IPS DF 19.7 (cell line): ENCODE measurements at regions not wholly inside any gene's neighbourhood (a gene's known extent, or its start where the extent isn't known, plus 50 kb on each side); places are given as distances from the start of the nearest gene placed in this dataset.
"Not testable (repeated sequence)": the region's sequence is repeated elsewhere in the genome, so short reads cannot be mapped to it uniquely, and the experiment has no call there.

ENCODE experiments used
- DNase-seq: peaks from one replicate; pipeline ENCODE4 v3.0.0-alpha.2; 2013; ENCODE audit warnings: low read depth, low spot score

DNA sequence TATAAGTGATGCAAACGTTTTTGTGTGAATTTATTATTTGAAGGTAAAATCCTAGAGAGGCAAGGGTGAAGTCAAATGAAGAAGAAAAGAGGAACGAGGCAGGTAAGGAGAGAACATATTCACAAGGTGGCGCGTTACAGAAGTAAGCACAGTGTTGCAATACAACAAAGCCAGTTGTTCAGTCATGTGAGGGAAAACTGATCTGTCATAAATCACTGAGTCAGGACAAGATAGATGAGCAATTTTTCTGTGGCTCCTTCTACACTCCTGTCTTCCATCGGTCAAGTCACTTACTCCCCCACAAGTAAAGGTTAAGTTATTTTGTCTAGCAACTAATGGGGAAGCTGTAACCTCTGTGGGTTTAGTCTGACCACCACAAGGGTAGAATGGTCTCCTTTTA is 203.0 kb upstream of the GK2 start:
- no peak for DNase-seq

DNA sequence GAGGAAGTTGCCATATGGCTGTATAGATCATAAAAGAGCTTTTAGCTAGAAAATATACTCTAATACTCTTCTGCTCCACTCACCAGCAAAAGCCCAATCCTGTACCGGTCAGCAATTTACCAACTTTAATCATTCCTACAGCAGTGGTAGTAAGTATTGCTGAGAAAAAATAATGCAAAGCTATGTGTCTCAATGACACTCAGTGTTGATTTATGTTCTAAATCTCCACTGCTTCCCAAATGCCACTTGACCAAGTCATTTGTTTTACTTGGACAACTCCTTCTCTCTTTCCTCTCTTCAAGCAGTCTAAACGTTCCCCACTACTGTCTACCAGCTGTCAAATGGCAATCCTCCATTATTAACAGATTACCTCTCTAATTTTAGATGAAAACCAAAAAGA is 201.8 kb upstream of the GK2 start:
- DNase-seq, result no peak

DNA sequence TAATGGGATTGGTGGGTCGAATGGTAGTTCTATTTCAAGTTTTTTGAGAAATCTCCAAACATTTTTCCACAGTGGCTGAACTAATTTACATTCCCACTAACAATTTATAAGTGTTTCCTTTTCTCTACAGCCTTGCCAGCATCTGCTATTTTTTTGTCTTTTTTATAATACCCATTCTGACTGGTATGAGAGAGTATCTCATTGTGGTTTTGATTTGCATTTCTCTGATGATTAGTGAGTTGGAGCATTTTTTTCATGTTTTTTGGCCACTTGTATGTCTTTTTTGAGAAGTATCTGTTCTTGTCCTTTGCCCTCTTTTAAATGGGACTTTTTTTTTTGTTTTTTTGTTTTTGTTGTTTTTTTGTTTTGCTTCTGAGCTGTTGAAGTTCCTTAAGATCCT is 200.0 kb upstream of the GK2 start:
- DNase-seq, result no peak

DNA sequence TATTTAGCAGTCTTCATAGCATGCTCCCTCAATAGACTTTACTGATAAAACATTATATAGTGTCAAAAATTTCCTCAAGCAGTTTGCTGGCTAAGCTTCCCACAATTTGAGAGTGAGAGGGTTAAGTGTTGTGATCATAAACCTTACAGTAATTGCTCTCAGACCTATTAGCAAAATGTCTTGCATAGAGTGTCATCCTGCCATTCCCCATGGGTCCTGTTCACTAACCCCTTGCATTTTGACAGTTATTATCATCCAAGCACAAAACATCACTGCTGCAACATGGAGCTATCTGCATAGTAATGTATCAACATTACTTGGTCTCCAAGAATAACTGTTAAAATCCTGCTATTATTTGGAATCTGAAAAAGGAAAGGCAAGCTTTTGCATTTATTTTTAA is 196.1 kb upstream of the GK2 start:
- DNase-seq, result no peak

DNA sequence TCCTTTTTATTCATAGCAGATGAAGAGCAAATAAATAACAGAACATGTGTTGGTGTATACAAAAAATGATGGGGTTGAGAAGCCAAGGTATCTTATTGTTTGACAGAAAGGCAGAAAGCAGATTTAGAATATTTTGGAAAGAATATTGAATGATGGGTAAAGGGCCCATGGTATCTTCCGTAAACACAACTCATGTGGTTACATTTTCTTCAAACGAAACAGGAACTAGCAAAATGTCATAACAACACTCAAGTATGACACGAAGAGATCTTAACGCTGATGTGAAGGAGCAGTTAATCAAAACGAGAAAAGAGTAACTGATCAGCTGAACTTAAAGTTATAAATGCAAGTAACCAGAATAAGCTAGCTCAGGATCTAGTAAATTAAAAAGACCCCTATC is 195.7 kb upstream of the GK2 start:
- no peak for DNase-seq

DNA sequence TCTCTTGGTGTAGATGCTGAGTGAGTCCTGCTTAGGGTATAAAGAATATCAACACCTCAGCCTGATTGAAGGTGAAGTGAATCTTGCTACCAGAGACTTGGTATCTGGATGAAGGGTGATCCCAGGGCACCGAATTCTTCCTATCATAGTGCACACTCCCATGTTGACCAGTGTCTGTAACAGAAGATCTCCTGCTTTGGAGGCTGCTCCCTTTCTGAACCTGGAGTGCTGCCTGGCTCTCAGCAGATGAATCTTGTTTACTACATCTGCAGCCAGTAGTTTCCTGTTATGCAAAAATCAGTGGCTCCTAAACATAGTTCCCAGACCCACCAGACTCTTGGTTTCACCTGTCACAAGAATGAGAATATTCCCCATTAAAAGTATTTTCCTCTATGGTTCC is 191.7 kb upstream of the GK2 start:
- no peak for DNase-seq

DNA sequence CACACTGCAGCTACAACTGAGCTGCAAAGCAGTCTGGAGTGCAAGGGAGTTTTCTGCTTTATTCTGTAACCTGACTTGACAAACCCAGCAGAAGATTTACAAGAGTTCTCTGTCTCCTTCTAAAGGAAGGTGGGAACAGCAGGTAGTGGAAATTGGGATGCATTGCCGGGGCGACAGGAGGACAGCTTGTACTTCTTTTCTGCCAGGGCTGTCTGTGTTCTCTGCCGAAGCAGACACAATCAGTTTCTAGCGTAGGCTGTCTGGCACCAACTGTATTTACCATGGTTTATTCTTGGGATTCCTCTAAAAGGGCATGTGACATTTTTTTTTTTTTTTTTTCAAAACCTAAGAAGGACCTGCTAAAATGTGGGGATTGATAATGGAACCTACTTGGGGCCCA is 190.8 kb upstream of the GK2 start:
- DNase-seq, result no peak

DNA sequence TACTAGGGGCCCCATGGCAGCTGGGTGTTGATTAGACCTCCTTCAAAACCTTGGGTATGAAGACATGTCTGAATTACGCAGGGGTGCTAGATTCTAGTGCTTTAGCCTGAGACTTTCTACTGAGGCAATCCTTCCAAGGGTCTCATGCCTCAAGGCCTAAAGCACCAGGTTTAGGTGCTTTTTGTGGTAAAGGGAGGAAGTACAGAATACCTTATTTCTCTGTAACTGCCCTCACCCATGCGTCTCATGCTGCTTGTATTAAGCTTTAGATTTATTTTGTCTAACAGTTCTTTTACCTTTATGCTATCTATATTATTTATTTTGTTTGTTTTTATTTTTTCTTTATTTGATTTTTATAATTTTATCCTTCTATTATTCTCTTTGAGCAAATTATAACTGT is 190.2 kb upstream of the GK2 start:
- no peak for DNase-seq

DNA sequence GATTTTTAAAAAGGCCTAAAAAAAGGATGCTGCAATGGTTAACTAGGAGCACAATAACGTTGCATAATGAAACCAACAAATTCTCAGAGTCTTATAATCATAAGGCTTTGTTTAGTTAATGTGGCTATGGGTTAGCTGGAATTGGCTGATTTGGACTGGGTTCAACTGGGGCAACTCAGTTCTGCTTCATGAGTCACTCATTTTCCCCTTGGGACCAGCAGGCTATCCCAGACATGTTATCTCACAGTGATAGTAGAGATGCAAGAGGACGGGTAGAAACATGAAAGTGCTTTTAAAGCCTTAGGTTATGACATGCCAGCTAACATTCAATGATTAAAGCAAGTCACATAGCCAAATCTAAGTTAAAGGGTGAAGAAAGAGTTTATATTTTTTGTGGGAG is 189.2 kb upstream of the GK2 start:
- no peak for DNase-seq

DNA sequence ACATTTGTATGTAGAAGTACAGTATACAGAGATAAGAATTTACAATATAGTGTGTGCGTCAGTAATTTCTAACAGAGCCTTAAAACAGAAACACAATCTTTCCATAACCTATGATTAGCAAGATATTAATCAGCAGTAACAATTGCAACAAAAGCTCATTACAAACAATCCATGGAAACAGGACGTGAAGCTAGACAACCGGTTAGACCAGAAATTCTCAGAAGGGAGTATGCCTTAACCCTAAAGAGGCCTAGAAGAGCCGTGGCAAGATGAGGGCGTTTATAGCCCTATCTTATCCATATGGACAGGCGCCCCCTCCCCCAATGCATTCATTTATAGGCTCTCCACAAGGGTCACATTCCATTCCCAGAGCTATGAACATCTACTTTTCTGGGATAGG is 184.2 kb upstream of the GK2 start:
- DNase-seq, result not testable (repeated sequence)

DNA sequence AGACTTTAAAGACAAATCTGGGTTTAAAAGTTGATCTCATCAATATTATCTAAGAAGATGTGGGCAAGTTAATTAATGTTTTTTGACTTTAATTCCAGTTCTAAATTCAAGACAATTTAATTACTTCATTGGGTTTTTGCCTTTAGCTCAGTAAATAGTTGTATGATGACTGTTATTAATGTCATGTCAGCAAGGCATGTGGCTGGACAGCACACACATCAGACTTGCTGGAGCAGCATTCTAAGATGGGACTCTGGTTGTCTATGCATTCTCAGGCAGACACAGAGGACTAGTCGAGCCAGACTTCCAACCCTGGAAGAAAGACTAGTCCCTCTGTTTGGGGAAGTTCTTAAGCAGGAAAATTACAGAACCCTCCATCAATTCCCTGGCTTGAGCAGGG is 180.7 kb upstream of the GK2 start:
- DNase-seq, result no peak

DNA sequence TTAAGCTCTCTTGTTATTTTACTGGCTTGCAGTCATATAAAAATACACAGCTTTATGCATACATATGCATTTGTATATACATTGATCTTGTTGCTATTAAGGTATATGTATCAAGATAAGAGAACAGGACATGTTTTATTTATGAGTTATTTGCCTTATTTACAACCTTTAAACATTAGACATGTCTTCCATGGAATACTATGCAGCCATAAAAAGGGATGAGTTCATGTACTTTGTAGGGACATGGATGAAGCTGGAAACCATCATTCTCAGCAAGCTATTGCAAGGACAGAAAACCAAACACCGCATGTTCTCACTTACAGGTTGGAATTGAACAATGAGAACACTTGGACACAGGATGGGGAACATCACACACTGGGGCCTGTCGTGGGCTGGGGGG is 179.2 kb upstream of the GK2 start:
- not testable (repeated sequence) for DNase-seq

DNA sequence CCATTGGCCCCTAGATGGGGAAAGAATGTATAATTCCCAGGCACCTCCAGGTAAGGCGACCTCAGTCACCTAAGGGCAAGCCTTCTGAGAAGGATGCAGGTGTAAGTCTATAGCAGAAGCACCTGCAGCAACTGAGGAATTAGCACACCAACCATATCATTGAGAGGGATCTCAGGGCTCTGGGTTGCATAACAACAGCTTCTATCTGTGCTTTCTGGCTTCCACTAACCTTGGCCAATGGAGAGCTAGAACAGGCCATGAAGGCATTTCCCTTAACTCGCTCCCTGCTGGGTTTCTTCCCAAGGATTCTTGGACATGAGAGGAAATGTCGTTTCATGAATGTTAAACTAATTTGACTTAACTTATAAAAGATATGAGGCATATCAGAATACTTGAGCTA is 177.8 kb upstream of the GK2 start:
- DNase-seq, result peak; percentile 76

DNA sequence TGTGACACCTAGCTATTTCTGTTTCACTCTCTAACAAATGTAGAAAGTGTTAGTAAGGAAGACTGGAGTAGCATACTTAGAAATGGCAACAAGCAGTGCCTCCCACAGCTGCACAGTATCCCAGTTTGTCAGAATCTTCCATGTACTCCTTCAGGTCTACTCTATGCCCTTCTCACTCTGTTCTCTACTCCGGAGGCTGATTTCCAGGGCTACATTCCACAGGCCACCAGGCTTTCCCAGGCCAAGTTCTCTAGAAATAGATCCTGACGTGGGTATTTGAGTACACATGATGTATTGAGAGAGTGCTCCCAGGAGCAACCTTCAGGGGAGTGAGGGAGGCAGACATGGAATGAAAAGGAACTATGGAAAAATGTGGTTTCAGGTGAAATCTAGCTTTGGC is 177.3 kb upstream of the GK2 start:
- no peak for DNase-seq

DNA sequence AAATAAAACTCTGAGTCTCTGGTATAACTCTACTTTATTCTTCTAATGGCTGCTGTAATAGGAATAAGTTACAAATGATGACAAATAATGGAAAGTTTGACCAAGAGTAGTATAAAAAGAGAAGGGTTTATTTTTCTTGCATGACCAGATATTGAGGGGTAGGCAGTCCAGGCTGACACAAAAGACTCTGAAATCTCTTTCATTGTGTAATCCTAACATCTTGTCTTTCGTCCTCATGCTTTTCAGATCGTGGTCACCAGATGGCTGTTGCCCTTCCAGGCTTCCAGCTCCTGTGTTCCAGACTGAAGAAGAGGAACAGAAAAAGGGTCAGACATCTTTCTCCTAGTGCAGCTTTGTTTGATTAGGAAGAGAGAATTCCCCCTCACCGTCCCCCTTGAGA is 176.9 kb upstream of the GK2 start:
- DNase-seq, result no peak

DNA sequence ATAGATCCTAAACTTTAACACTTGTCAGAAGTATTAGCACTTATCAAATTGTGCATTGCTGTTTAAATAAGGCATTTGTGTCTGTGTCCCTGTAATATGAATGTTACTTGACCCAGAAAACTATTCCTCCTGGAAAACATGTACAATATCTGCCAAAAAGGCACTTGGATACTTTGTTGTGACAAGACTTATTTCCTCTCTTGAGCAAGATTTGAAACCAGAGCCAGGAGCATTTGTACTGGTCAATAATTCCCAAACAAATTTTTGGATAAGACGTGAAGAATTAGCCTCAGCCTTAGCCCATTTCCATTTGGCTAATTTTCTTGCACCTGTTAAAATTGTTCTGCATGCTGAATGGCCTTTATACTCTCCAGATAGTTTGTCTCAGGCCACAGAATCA is 176.3 kb upstream of the GK2 start:
- no peak for DNase-seq

DNA sequence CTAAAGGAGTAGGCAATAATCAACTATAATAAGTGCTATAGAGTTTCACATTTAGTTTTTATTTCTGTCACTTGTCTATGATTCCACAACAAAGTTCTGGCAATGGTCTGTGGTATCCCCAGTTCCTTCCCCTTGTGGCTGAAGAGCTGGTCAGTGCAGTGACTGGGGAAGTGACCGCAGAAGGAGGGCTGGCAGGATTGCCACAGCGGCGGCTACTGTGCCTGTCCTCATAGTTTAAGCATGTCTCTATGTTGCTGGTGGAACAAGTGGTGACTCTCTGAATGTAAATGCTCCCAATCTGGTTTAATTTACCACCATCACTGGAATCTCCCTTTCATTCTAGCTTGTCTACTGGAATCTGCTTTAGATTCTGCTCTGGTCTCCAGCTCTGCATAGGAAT is 170.6 kb upstream of the GK2 start:
- DNase-seq, result no peak

DNA sequence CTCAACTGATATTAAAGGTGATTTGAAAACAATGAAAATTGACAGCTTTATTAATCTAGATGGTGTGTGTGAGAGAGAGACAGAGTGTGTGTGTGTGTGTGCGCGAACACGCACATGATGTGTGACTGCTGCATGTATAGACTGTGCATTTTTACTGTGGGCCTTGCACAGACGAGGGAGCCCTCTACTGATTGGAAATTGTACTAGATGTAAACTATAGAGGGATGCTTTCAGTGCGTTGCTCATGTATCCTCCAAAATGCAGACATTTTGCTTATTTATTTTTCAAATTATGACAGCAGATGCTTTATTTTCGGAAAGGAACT is 168.4 kb upstream of the GK2 start:
- no peak for DNase-seq

DNA sequence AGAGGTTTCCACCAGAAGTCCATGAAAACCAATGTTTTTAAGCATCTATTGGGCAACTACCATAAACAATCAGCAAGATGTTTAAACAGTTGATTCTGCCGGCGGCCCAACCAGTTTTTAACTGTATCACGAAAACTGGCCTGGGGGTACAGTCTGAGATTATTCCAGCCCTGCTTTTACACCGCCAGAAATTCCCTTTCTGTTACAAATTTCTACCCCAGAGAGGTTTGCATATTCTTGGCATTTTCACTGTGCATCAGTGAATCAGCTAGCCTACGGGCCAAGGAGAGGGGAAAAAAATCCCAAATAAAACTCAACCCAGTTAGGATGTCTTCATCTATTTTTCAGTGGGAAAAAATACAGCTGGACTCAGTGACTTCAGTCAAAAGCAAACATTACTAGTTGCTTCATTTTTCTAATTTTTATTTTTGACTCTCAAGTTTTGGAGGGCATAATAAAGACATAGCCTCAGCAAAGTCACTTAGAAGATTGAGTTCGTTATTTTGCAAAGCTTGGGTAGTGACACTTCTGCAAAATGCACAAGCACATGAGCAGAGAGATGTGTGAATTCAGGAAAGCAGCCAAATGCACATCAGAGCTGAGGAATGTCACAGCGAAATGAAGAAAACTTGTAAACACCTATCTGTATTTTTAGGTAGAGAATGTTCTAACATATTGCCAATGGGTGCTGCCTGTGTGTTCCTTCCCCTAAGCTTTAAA is 167.8 kb upstream of the GK2 start:
- no peak for DNase-seq

DNA sequence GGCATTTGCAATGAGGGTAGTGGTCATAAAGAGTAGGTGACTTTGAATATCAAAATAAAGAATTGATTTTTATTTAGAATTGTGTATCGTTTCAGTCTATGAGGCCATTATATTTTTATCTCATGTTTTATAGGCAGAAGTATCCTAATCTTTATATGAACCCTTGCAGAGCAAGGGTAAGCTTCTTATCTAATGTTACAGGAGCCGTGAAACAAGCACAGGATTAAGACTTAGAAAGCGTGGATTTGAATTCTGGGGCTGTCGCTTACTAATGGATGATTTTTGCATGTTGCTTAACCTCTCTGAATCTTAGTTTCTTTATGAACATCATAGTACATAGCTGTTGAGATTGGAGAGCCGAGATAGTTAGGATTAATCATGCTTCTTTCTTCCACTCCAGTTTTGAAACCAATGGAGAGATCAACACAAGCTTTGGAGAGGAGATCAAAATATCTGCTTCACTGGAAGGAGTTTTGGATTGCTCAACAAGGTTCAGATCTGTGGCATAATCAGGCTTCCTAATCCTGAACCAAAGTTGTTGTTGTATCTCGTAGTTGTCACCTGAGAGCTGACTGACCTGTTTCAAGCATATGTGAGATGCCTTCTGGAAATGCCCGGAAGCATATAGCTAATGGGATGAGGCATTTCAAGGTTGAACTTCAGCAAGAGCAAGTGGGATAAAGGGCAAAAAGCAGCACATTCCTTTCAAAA is 166.9 kb upstream of the GK2 start:
- DNase-seq, result no peak

DNA sequence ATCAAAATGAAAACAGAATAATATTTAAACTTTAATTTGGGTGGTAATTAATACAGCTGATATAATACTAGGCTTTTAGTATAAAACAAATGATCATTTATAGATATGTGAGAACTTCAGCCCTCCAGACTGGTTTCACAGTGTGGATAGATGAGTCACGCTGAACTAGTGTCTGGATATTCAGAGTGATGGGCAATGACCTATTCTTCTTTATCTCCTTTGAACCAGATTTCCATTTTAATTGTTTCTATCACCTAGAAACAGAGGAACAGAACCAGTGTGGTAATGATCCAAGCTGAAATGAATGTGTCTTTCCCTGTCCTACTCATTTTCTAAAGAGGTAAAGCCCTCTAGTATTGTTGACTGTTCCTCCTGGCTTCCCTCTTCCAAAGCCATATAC is 155.2 kb upstream of the GK2 start:
- no peak for DNase-seq

DNA sequence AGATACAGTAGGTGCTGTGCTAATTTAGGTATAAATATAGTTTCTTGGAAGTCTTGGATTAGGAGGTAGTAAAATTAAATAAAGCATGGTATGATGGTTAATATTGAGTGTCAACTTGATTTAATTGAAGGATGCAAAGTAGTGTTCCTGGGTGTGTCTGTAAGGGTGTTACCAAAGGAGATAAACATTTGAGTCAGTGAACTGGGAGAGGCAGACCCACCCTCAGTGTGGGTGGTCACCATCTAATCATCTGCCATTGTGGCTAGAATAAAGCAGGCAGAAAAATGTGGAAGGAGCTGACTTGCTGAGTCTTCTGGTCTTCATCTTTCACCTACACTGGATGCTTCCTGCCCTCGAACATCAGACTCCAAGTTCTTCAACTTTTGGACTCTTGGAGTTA is 153.7 kb upstream of the GK2 start:
- DNase-seq, result no peak

DNA sequence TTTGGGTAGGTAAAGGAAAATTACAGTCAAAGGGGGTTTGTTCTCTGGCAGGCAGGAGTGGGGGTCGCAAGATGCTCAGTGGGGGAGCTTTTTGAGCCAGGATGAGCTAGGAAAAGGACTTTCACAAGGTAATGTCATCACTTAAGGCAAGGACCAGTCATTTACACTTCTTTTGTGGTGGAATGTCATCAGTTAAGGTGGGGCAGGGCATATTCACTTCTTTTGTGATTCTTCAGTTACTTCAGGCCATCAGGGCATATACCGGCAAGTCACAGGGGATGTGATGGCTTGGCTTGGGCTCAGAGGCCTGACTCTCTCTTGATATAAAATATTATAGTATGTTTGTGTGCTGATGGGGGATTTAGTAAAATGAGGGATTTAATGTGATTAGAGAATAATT is 151.4 kb upstream of the GK2 start:
- not testable (repeated sequence) for DNase-seq

DNA sequence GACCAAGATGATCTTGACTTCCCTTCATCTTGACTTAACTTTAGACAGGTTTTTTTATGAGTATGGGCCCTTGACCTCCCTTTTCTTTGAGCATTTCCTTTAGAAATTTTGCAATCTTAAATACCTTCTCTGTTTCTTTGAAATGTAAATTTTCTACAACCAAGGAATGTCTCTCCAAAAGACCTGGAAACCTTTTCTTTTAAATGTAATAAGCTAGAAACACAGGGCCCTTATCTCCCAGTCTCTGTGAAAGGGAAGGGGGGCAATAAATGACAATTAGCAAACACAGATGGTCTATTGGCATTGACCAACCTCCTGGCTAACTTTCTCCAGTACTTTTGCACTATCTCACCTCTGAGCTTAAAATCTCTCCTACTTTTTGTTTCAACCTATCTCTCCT is 144.3 kb upstream of the GK2 start:
- DNase-seq, result peak; percentile 28
